Esophagus muscularis mucosa (tissue), 4 donors: ENCODE measurements at regions not wholly inside any gene's neighbourhood (a gene's known extent, or its start where the extent isn't known, plus 50 kb on each side); places are given as distances from the start of the nearest gene placed in this dataset.

Experiments used
- CTCF ChIP-seq, 3 experiments: fragments of 200-600 bp in 2 of 3; fragments of 450-650 bp in 1 of 3; sonication (generic) in 2 of 3; IDR thresholded peaks; one replicate each; pipeline ENCODE4 v1.5.1; 2017 to 2019; ENCODE audit warnings: antibody characterized with exemption in 3 of 3, mild to moderate bottlenecking in 2 of 3, moderate library complexity in 1 of 3
- EP300 ChIP-seq: sonication (generic); formaldehyde crosslinking; IDR thresholded peaks from one replicate; pipeline ENCODE4 v1.6.1; 2017; ENCODE audit warnings: antibody characterized with exemption
- POLR2A ChIP-seq: fragments of 450-650 bp; IDR thresholded peaks from one replicate; pipeline ENCODE4 v1.6.1; 2017; ENCODE audit warnings: antibody characterized with exemption, moderate library complexity, mild to moderate bottlenecking, low read depth
- POLR2AphosphoS5 ChIP-seq, 2 donors: sonication (generic); formaldehyde crosslinking; IDR thresholded peaks; one replicate each; pipeline ENCODE4 v1.6.1; 2017; ENCODE audit warnings: antibody characterized with exemption in 2 of 2

GRCh38 chr12:31820832-31821231 lies 92.0 kb upstream of the AMN1 start:
- TF ChIP-seq CTCF (IDR thresholded peaks at IDR 0.05) (no peak), POLR2AphosphoS5 (IDR thresholded peaks at IDR 0.05) (no peak), POLR2A (no peak), EP300 (no peak)
